Right hindlimb (tissue), 1 donor: ENCODE measurements at regions not wholly inside any gene's neighbourhood (a gene's known extent, or its start where the extent isn't known, plus 50 kb on each side); places are given as distances from the start of the nearest gene placed in this dataset.
"Not testable (repeated sequence)": the region's sequence is repeated elsewhere in the genome, so short reads cannot be mapped to it uniquely, and the experiment has no call there.

Experiments used
- DNase-seq: peaks from one replicate; pipeline ENCODE4 v3.0.0-alpha.2; 2018

- no peak for DNase-seq
Observed at GRCh38 chr15:87527416-87527815, 729.1 kb downstream of the NTRK3 start.

GRCh38 chr15:87523516-87523915, 733.0 kb downstream of the NTRK3 start:
- DNase-seq = no peak

GRCh38 chr15:87522997-87523396, 733.5 kb downstream of the NTRK3 start:
- DNase-seq = no peak

- DNase-seq = no peak
Observed at GRCh38 chr15:87518957-87519356, 737.6 kb downstream of the NTRK3 start.

GRCh38 chr15:87508086-87508485, 748.5 kb downstream of the NTRK3 start:
- DNase-seq = no peak

- DNase-seq = no peak
Observed at GRCh38 chr15:87502173-87502572, 754.4 kb downstream of the NTRK3 start.

- no peak for DNase-seq
Observed at GRCh38 chr15:87500240-87500639, 756.3 kb downstream of the NTRK3 start.

- DNase-seq = no peak
Observed at GRCh38 chr15:87498560-87498959, 758.0 kb downstream of the NTRK3 start.

- no peak for DNase-seq
Observed at GRCh38 chr15:87496795-87497194, 759.7 kb downstream of the NTRK3 start.

- no peak for DNase-seq
Observed at GRCh38 chr15:87496109-87496508, 760.4 kb downstream of the NTRK3 start.

GRCh38 chr15:87493803-87494202, 762.7 kb downstream of the NTRK3 start:
- no peak for DNase-seq

- no peak for DNase-seq
Observed at GRCh38 chr15:87492321-87492720, 764.2 kb downstream of the NTRK3 start.

GRCh38 chr15:87490666-87491065, 765.9 kb downstream of the NTRK3 start:
- no peak for DNase-seq

- no peak for DNase-seq
Observed at GRCh38 chr15:87489902-87490665, 766.5 kb downstream of the NTRK3 start.

GRCh38 chr15:87489456-87489855, 767.1 kb downstream of the NTRK3 start:
- no peak for DNase-seq

GRCh38 chr15:87487484-87487883, 769.1 kb downstream of the NTRK3 start:
- DNase-seq = no peak

GRCh38 chr15:87483468-87483867, 773.1 kb downstream of the NTRK3 start:
- no peak for DNase-seq

- DNase-seq = no peak
Observed at GRCh38 chr15:87481126-87481525, 775.4 kb downstream of the NTRK3 start.

GRCh38 chr15:87478687-87479072, 777.9 kb downstream of the NTRK3 start:
- DNase-seq = no peak

GRCh38 chr15:87477737-87478686, 778.5 kb downstream of the NTRK3 start:
- peak; percentile 24 for DNase-seq

GRCh38 chr15:87477026-87477425, 779.5 kb downstream of the NTRK3 start:
- no peak for DNase-seq

GRCh38 chr15:87470923-87471322, 785.6 kb downstream of the NTRK3 start:
- no peak for DNase-seq

- not testable (repeated sequence) for DNase-seq
Observed at GRCh38 chr15:87463956-87464355, 792.6 kb downstream of the NTRK3 start.

- DNase-seq = no peak
Observed at GRCh38 chr15:87461631-87462030, 794.9 kb downstream of the NTRK3 start.
